Ovary (tissue), 7 donors: ENCODE measurements at regions not wholly inside any gene's neighbourhood (a gene's known extent, or its start where the extent isn't known, plus 50 kb on each side); places are given as distances from the start of the nearest gene placed in this dataset.

Source experiments
- DNase-seq, 5 donors: peaks; one replicate each; pipeline ENCODE4 v3.0.0-alpha.2; 2019 to 2020
- H3K27ac ChIP-seq, 2 donors: fragments of 200-600 bp; one replicate each; pipeline versions ENCODE4 v1.5.1 to v1.8.0; 2019 to 2022
- H3K27me3 ChIP-seq: fragments of 200-600 bp; one replicate; pipeline ENCODE4 v1.8.0; 2022
- H3K36me3 ChIP-seq: fragments of 200-600 bp; sonication (generic); one replicate; pipeline ENCODE4 v1.5.1; 2019
- H3K4me1 ChIP-seq: one replicate; pipeline ENCODE4 v1.8.1; 2013; ENCODE audit warnings: mild to moderate bottlenecking, moderate library complexity; ENCODE audit not compliant: insufficient read depth
- H3K4me3 ChIP-seq: fragments of 200-600 bp; sonication (generic); one replicate; pipeline ENCODE4 v1.5.1; 2017
- H3K9me3 ChIP-seq, 2 donors: fragments of 200-600 bp in 1 of 2; sonication (generic) in 1 of 2; one replicate each; pipeline versions ENCODE4 v1.5.1 to v1.8.1; 2013 to 2019; ENCODE audit warnings: mild to moderate bottlenecking in 1 of 2, moderate library complexity in 1 of 2
- CTCF ChIP-seq, 3 donors: fragments of 450-650 bp in 2 of 3; fragments of 200-600 bp in 1 of 3; IDR thresholded peaks; one replicate each; pipeline versions ENCODE4 v1.5.1 to v1.8.0; 2016 to 2022; ENCODE audit warnings: antibody characterized with exemption in 3 of 3, mild to moderate bottlenecking in 1 of 3
- EP300 ChIP-seq: sonication (generic); formaldehyde crosslinking; IDR thresholded peaks from one replicate; pipeline ENCODE4 v1.6.1; 2017; ENCODE audit warnings: antibody characterized with exemption
- POLR2A ChIP-seq: fragments of 450-650 bp; IDR thresholded peaks from one replicate; pipeline ENCODE4 v1.6.1; 2017; ENCODE audit warnings: antibody characterized with exemption, mild to moderate bottlenecking, moderate library complexity
- WGBS, 3 donors: extraction: QIAGEN DNeasy Blood & Tissue Kit in 1 of 3; methylation state at CpG; one replicate each; pipeline versions ENCODE4 v1.1.5 to v1.1.7; 2013 to 2017; 5-methylcytosine and 5-hydroxymethylcytosine counted together
- intact Hi-C, 4 donors: fragments of 100-400 bp; cut with DNase I; formaldehyde crosslinking; loops; one replicate each; pipeline versions ENCODE4 v1.11.0 to v1.15.1; 2022 to 2023
- donor health status: DM: no; HTN: no; CAD: no; lungs with moderate emphysema.
- donor health status: DM: no; HTN: no; CAD: no.
- donor health status: Bipolar disorder and iron deficiency.
- donor health status: DM: no; HTN: no; CAD: no.
- donor health status: DM: yes; HTN: yes; CAD: no.

GRCh38 chr6:159353193-159353592 lies 184.0 kb downstream of the FNDC1 start:
- 85 to 92% (median 86%) methylated on average over 3 of the region's 3 CpGs for WGBS, 3 donors
- TF ChIP-seq EP300: no peak
- no peak for TF ChIP-seq CTCF (IDR thresholded peaks at IDR 0.05)
- TF ChIP-seq POLR2A: no peak
- no peak for DNase-seq
- Histone ChIP-seq H3K4me1 (no peaks in the 10 kb centered on the region), H3K9me3 (no peaks in the 10 kb centered on the region), H3K36me3 (no peaks in the 10 kb centered on the region), H3K27ac (no peak overlapping the region), H3K27me3 (no peaks in the 10 kb centered on the region), H3K4me3 (no peak overlapping the region)
- intact Hi-C loops: no loop called here

- Histone ChIP-seq H3K9me3 (no peaks in the 10 kb centered on the region), H3K4me1 (no peaks in the 10 kb centered on the region), H3K27me3 (no peaks in the 10 kb centered on the region), H3K4me3 (no peak overlapping the region), H3K36me3 (no peaks in the 10 kb centered on the region), H3K27ac (no peak overlapping the region)
- intact Hi-C loops: no loop called here
- no peak for TF ChIP-seq EP300
- TF ChIP-seq POLR2A: no peak
- no peak for DNase-seq
Measured at GRCh38 chr6:159351707-159352106, 182.5 kb downstream of the FNDC1 start.

GRCh38 chr6:159349915-159350314 lies 180.7 kb downstream of the FNDC1 start:
- Histone ChIP-seq H3K27me3 (no peaks in the 10 kb centered on the region), H3K9me3 (no peaks in the 10 kb centered on the region), H3K4me1 (no peaks in the 10 kb centered on the region), H3K4me3 (no peak overlapping the region), H3K36me3 (no peaks in the 10 kb centered on the region), H3K27ac (no peak overlapping the region)
- intact Hi-C loops: loop anchor here in 1 of 4 donors (5.0 kb wide), 1 partner anchor 153 kb away; no protein-coding TSS in a partner anchor
- no peak for DNase-seq
- TF ChIP-seq POLR2A: no peak
- no peak for TF ChIP-seq EP300
- no peak for TF ChIP-seq CTCF (IDR thresholded peaks at IDR 0.05)
- 68 to 75% (median 72%) methylated on average over 4 of the region's 4 CpGs for WGBS, 3 donors

GRCh38 chr6:159343709-159344108 lies 174.5 kb downstream of the FNDC1 start:
- no peak for DNase-seq
- no peaks in the 10 kb centered on the region for H3K9me3 ChIP-seq
- 73 to 84% (median 82%) methylated on average over 1 of the region's 1 CpG for whole genome bisulfite sequencing, 3 donors
- no peak for TF ChIP-seq CTCF (IDR thresholded peaks at IDR 0.05)
- H3K36me3 ChIP-seq: no peaks in the 10 kb centered on the region
- H3K27me3 ChIP-seq: no peaks in the 10 kb centered on the region
- intact Hi-C loops: no loop called here
- no peaks in the 10 kb centered on the region for H3K4me1 ChIP-seq
- H3K4me3 ChIP-seq: no peak overlapping the region
- no peak overlapping the region for H3K27ac ChIP-seq

GRCh38 chr6:159342146-159342545 lies 172.9 kb downstream of the FNDC1 start:
- Histone ChIP-seq H3K27ac (no peak overlapping the region), H3K4me3 (no peak overlapping the region), H3K36me3 (no peaks in the 10 kb centered on the region), H3K9me3 (no peaks in the 10 kb centered on the region), H3K4me1 (no peaks in the 10 kb centered on the region), H3K27me3 (no peaks in the 10 kb centered on the region)
- 55 to 65% (median 65%) methylated on average over 2 of the region's 2 CpGs for WGBS, 3 donors
- intact Hi-C loops: no loop called here
- TF ChIP-seq EP300: no peak
- no peak for TF ChIP-seq CTCF (IDR thresholded peaks at IDR 0.05)
- no peak for TF ChIP-seq POLR2A
- no peak for DNase-seq
